ENCODE measurements at regions not wholly inside any gene's neighbourhood (a gene's known extent, or its start where the extent isn't known, plus 50 kb on each side); places are given as distances from the start of the nearest gene placed in this dataset.

- TF ChIP-seq FOSL1 (tag; conservative IDR thresholded peaks at IDR 0.05): peak; percentile 92
- TF ChIP-seq ZNF584 (CRISPR knock-in tag; IDR thresholded peaks at IDR 0.05; ENCODE audit: low read depth): peak; percentile 76
- TF ChIP-seq HMBOX1 (IDR thresholded peaks at IDR 0.05): peak; percentile 43; the same call in 1 of the 2 replicates
- no peak for TF ChIP-seq ZNF232 (CRISPR knock-in tag; IDR thresholded peaks at IDR 0.05)
- no peak for TF ChIP-seq ZFP30 (CRISPR knock-in tag; IDR thresholded peaks at IDR 0.05; ENCODE audit: borderline replicate concordance)
- peak; percentile 48 for TF ChIP-seq ETV1 (tag; conservative IDR thresholded peaks at IDR 0.05; ENCODE audit: low read depth)
- peak; percentile 85 for TF ChIP-seq JUND (IDR thresholded peaks at IDR 0.05; ENCODE audit: borderline replicate concordance, low read depth, low read length)
- TF ChIP-seq JUND (tag; IDR thresholded peaks at IDR 0.05; ENCODE audit: borderline replicate concordance, low read depth, low read length): peak; percentile 81; the same call in 1 of the 3 replicates
- TF ChIP-seq ZNF316 (IDR thresholded peaks at IDR 0.05): peak; percentile 64; the same call in 1 of the 2 replicates
- TF ChIP-seq ZNF311 (CRISPR knock-in tag; IDR thresholded peaks at IDR 0.05): peak; percentile 73; the same call in 1 of the 2 replicates
- TF ChIP-seq ZSCAN29 (IDR thresholded peaks at IDR 0.05): no peak
- TF ChIP-seq ZNF395 (CRISPR knock-in tag; IDR thresholded peaks at IDR 0.05): peak; percentile 59; the same call in 1 of the 2 replicates
- peak; percentile 51; the same call in 1 of the 2 replicates for TF ChIP-seq SMAD4 (CRISPR knock-in tag; conservative IDR thresholded peaks at IDR 0.05)
- no peak for TF ChIP-seq ATF1 (CRISPR knock-in tag; IDR thresholded peaks at IDR 0.05)
- no peak for TF ChIP-seq ATF1 (tag; IDR thresholded peaks at IDR 0.05)
- no peak for TF ChIP-seq TEAD2 (tag; IDR thresholded peaks at IDR 0.05)
- peak; percentile 45; the same call in 1 of the 2 replicates for TF ChIP-seq MAFK (IDR thresholded peaks at IDR 0.05; ENCODE audit: low read length)
- TF ChIP-seq CREB1 (IDR thresholded peaks at IDR 0.05): no peak
- no peak for TF ChIP-seq CREB1 (CRISPR knock-in tag; IDR thresholded peaks at IDR 0.05)
- no peak for TF ChIP-seq CREB3L1 (IDR thresholded peaks at IDR 0.05; ENCODE audit: borderline replicate concordance, low read depth)
- TF ChIP-seq VEZF1 (CRISPR knock-in tag; IDR thresholded peaks at IDR 0.05): peak; percentile 46; the same call in 1 of the 2 replicates
- TF ChIP-seq CBX3 (IDR thresholded peaks at IDR 0.05; ENCODE audit: borderline replicate concordance in 1 of 2, low read length in 2 of 2): peak in 1 of 2 experiments; percentile 13; a peak in 1 of 3 replicates
- no peak for TF ChIP-seq ZNF77 (CRISPR knock-in tag; IDR thresholded peaks at IDR 0.05)
Observed at GRCh38 chr4:4659871-4660651, 118.2 kb upstream of the STX18 start (continued).

All from K562 (cell line).